NB4 (cell line): ENCODE measurements at regions not wholly inside any gene's neighbourhood (a gene's known extent, or its start where the extent isn't known, plus 50 kb on each side); places are given as distances from the start of the nearest gene placed in this dataset.

Experiments
- DNase-seq: peaks from one replicate; pipeline ENCODE4 v3.0.0; 2010; ENCODE audit warnings: low read depth
- H3K4me3 ChIP-seq: one replicate; pipeline ENCODE4 v1.5.1; 2011; ENCODE audit warnings: mild to moderate bottlenecking, low read depth, low read length, moderate library complexity
- CTCF ChIP-seq: IDR thresholded peaks from one replicate; pipeline ENCODE4 v1.5.1; 2012; ENCODE audit warnings: low read depth, low read length
- MAX ChIP-seq: IDR thresholded peaks from 2 replicates; pipeline ENCODE4 v1.6.1; 2011; ENCODE audit warnings: low read depth, low read length
- MYC ChIP-seq: IDR thresholded peaks from 2 replicates; pipeline ENCODE4 v1.6.1; 2011; ENCODE audit warnings: low read depth, low read length
- POLR2A ChIP-seq: IDR thresholded peaks from 2 replicates; pipeline ENCODE4 v1.6.1; 2011; ENCODE audit warnings: mild to moderate bottlenecking; ENCODE audit not compliant: insufficient read length; ENCODE audit errors: extremely low read depth

GRCh38 chr5:2207416-2208238 is 324.9 kb upstream of the IRX4 start:
- DNase-seq: peak; percentile 41
- TF ChIP-seq MYC: no peak
- TF ChIP-seq CTCF: peak; percentile 47
- no peak for TF ChIP-seq MAX
- TF ChIP-seq POLR2A: no peak
- H3K4me3 ChIP-seq: no peak overlapping the region

GRCh38 chr5:2207109-2207399 is 324.3 kb upstream of the IRX4 start:
- no peak for TF ChIP-seq MYC
- TF ChIP-seq CTCF: no peak
- no peak for TF ChIP-seq POLR2A
- TF ChIP-seq MAX: no peak
- H3K4me3 ChIP-seq: no peak overlapping the region
- DNase-seq: no peak

GRCh38 chr5:2206293-2207108 is 323.8 kb upstream of the IRX4 start:
- DNase-seq: no peak
- TF ChIP-seq MAX: no peak
- TF ChIP-seq MYC: no peak
- no peak for TF ChIP-seq POLR2A
- TF ChIP-seq CTCF: no peak
- no peak overlapping the region for H3K4me3 ChIP-seq

GRCh38 chr5:2205596-2206226 is 323.0 kb upstream of the IRX4 start:
- TF ChIP-seq MAX: no peak
- TF ChIP-seq POLR2A: no peak
- no peak for TF ChIP-seq MYC
- TF ChIP-seq CTCF: no peak
- no peak overlapping the region for H3K4me3 ChIP-seq
- DNase-seq: no peak

- no peak for DNase-seq
- TF ChIP-seq MAX (no peak), MYC (no peak)
Measured at GRCh38 chr5:2205185-2205585, 322.5 kb upstream of the IRX4 start.

More at GRCh38 chr5:2205185-2205585, 322.5 kb upstream of the IRX4 start:
- no peak overlapping the region for H3K4me3 ChIP-seq
